ENCODE measurements at regions not wholly inside any gene's neighbourhood (a gene's known extent, or its start where the extent isn't known, plus 50 kb on each side); places are given as distances from the start of the nearest gene placed in this dataset.
A peak's percentile ranks its signal among the peaks of the same experiment; 100 is the strongest.

DNA sequence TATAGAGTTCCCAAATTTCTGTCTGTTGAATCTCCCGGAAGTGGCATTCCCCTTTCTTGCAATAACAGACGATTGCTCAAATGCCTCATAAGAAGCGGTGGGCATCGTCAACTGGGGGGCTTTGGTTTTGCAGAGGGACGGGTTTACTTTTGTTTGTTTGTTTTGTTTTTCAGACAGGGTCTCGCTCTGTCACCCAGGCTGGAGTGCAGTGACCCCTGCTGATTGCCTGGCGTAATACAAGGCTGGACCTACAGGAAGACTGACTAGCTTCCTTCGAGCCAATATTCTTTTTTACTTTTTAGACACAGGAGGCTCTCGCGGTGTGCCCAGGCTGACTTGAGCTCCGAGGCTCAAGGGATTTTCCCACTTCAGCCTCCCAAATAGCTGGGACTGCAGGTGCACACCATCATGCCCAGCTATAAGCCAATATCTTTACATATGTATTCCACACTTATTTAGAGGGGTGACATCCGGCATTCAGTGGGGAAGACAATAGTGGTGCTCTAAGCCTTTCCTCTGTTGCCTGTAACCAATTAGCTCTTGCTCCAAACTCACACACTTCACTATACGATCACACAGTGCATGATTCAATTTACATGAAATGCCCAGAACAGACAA, 58.1 kb downstream of the FHIP2A start:
- TF ChIP-seq, protein P1, sequence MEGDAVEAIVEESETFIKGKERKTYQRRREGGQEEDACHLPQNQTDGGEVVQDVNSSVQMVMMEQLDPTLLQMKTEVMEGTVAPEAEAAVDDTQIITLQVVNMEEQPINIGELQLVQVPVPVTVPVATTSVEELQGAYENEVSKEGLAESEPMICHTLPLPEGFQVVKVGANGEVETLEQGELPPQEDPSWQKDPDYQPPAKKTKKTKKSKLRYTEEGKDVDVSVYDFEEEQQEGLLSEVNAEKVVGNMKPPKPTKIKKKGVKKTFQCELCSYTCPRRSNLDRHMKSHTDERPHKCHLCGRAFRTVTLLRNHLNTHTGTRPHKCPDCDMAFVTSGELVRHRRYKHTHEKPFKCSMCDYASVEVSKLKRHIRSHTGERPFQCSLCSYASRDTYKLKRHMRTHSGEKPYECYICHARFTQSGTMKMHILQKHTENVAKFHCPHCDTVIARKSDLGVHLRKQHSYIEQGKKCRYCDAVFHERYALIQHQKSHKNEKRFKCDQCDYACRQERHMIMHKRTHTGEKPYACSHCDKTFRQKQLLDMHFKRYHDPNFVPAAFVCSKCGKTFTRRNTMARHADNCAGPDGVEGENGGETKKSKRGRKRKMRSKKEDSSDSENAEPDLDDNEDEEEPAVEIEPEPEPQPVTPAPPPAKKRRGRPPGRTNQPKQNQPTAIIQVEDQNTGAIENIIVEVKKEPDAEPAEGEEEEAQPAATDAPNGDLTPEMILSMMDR (IDR thresholded peaks at IDR 0.05; ENCODE audit: insufficient read depth, low read depth, low read length, missing control alignments), result peak; percentile 54
- peak; percentile 20 for DNase-seq (ENCODE audit: low read depth)
- no peak overlapping the region for H3K4me3 ChIP-seq (ENCODE audit: low read length)

DNA sequence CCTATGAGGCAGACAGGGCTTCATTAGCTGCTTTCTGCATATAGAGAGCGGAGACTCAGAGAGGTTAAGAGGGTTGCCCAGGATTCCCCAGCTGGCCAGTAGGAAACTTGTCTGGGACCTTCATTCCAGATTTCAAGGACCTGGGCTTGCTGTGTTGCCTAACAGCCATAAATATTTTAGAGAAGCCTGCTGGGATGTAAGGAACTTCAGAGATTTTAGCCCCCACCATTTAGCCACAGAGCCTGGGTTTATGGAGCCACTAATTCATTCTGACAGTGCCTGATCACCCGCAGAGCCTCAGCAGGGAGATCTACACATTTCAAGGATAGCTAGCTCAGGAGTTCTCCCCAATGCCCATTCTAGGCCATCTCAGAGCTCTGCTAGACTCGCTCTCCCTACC, 56.6 kb upstream of the TRUB1 start:
- TF ChIP-seq, protein P1 (IDR thresholded peaks at IDR 0.05; ENCODE audit: insufficient read depth, low read depth, low read length, missing control alignments), result no peak
- no peak for DNase-seq (ENCODE audit: low read depth)
- no peak overlapping the region for H3K4me3 ChIP-seq (ENCODE audit: low read length)

DNA sequence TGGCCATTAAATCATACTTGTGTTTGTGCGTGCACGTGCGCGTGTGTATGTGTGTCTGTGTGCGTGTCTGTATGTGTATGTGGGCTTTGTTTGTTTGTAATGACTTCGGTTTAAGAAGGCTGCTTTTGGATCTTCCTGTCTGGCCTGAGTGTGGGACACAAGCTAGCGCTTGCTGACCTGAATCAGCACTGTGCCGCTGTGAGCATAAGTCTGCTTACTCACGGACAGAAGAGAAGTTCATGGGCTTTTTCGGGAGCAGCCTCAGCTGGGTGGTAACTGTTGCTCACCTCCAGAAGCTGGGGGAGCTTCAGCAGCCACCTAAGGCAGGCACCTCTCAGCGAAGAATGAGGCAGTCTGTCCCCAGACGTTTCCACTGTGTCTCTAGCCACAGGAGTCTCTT, 56.1 kb upstream of the TRUB1 start:
- H3K4me3 ChIP-seq (ENCODE audit: low read length), result no peak overlapping the region
- TF ChIP-seq, protein P1 (IDR thresholded peaks at IDR 0.05; ENCODE audit: insufficient read depth, low read depth, low read length, missing control alignments), result no peak
- DNase-seq (ENCODE audit: low read depth), result peak; percentile 84

DNA sequence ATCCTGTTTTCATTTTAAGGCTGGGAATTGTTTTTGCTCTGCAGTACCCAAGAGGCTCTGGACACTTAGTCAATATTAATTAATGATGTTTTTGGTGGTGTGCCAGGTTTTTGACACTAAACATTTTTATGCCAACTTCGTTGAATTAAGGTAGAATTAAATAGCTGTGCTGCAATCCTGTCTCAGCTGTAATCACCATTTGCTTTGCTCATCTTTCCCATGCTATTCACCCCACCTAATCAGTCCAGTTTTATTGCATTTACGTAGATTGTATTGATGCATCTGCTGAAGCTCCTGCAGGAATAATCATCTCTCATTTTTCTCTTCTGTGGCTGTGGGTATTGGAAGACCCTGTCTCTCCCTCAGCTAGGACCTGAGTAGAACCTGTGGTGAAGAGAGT, 52.6 kb upstream of the TRUB1 start:
- no peak overlapping the region for H3K4me3 ChIP-seq (ENCODE audit: low read length)
- TF ChIP-seq, protein P1 (IDR thresholded peaks at IDR 0.05; ENCODE audit: insufficient read depth, low read depth, low read length, missing control alignments), result no peak
- DNase-seq (ENCODE audit: low read depth), result no peak
